Stomach (tissue), 4 donors: ENCODE measurements at regions not wholly inside any gene's neighbourhood (a gene's known extent, or its start where the extent isn't known, plus 50 kb on each side); places are given as distances from the start of the nearest gene placed in this dataset.

ENCODE experiments used
- POLR2A ChIP-seq, 4 donors: fragments of 450-650 bp; IDR thresholded peaks; one replicate each; pipeline ENCODE4 v1.6.1; 2016; ENCODE audit warnings: antibody characterized with exemption in 4 of 4, control low read depth in 2 of 4, mild to moderate bottlenecking in 1 of 4, moderate library complexity in 1 of 4
- POLR2AphosphoS5 ChIP-seq, 3 donors: sonication (generic); formaldehyde crosslinking; IDR thresholded peaks; one replicate each; pipeline ENCODE4 v1.6.1; 2016; ENCODE audit warnings: antibody characterized with exemption in 3 of 3
- TF ChIP-seq, protein P1 (sequence below), 7 experiments: fragments of 450-650 bp in 4 of 7; fragments of 200-600 bp in 3 of 7; sonication (generic) in 3 of 7; IDR thresholded peaks; one replicate each; pipeline ENCODE4 v1.5.1; 2016 to 2019; ENCODE audit warnings: antibody characterized with exemption in 7 of 7, control low read depth in 2 of 7, mild to moderate bottlenecking in 1 of 7

DNA sequence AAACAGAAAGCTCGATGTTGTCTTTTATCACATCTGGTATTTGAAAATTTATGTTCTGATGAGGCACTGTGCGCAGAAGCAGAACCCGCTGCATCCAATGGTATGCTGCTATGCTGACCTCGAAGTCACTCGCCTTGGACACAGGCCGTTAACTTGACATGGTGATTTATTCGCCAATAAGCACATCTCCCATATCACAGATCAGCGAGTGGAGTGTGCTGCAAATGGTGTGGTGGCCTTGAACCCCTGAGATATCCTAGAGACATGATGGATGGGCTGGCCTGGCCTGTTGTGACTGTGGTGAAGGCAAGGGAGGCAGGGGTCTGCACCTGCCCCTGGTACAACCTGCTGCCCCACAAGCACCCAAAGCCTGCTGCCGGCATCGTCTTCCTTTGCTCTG, 175.4 kb upstream of the FRG1 start:
- TF ChIP-seq POLR2AphosphoS5 (IDR thresholded peaks at IDR 0.05): no peak
- TF ChIP-seq, protein P1, sequence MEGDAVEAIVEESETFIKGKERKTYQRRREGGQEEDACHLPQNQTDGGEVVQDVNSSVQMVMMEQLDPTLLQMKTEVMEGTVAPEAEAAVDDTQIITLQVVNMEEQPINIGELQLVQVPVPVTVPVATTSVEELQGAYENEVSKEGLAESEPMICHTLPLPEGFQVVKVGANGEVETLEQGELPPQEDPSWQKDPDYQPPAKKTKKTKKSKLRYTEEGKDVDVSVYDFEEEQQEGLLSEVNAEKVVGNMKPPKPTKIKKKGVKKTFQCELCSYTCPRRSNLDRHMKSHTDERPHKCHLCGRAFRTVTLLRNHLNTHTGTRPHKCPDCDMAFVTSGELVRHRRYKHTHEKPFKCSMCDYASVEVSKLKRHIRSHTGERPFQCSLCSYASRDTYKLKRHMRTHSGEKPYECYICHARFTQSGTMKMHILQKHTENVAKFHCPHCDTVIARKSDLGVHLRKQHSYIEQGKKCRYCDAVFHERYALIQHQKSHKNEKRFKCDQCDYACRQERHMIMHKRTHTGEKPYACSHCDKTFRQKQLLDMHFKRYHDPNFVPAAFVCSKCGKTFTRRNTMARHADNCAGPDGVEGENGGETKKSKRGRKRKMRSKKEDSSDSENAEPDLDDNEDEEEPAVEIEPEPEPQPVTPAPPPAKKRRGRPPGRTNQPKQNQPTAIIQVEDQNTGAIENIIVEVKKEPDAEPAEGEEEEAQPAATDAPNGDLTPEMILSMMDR (IDR thresholded peaks at IDR 0.05): no peak
- no peak for TF ChIP-seq POLR2A (IDR thresholded peaks at IDR 0.05)
